Tibial nerve (tissue), 3 donors: ENCODE measurements at regions not wholly inside any gene's neighbourhood (a gene's known extent, or its start where the extent isn't known, plus 50 kb on each side); places are given as distances from the start of the nearest gene placed in this dataset.

Experiments used
- CTCF ChIP-seq, 5 experiments: fragments of 200-600 bp in 3 of 5; fragments of 450-650 bp in 2 of 5; sonication (generic) in 3 of 5; IDR thresholded peaks; one replicate each; pipeline ENCODE4 v1.5.1; 2016 to 2019; ENCODE audit warnings: antibody characterized with exemption in 5 of 5, mild to moderate bottlenecking in 3 of 5, moderate library complexity in 2 of 5
- POLR2A ChIP-seq, 2 donors: fragments of 450-650 bp; IDR thresholded peaks; one replicate each; pipeline ENCODE4 v1.6.1; 2017; ENCODE audit warnings: antibody characterized with exemption in 2 of 2, mild to moderate bottlenecking in 2 of 2, moderate library complexity in 2 of 2

- TF ChIP-seq CTCF (IDR thresholded peaks at IDR 0.05) (no peak), POLR2A (IDR thresholded peaks at IDR 0.05) (no peak)
These were observed 459.3 kb downstream of the HTR7 start for GRCh38 chr10:90398566-90398965.
